SIG-M5 (cell line): ENCODE measurements at regions not wholly inside any gene's neighbourhood (a gene's known extent, or its start where the extent isn't known, plus 50 kb on each side); places are given as distances from the start of the nearest gene placed in this dataset.
"Not testable (repeated sequence)": the region's sequence is repeated elsewhere in the genome, so short reads cannot be mapped to it uniquely, and the experiment has no call there.

ENCODE experiments used
- DNase-seq: peaks from one replicate; lab custom pipeline; 2025; lab: John Stamatoyannopoulos, UW

DNA sequence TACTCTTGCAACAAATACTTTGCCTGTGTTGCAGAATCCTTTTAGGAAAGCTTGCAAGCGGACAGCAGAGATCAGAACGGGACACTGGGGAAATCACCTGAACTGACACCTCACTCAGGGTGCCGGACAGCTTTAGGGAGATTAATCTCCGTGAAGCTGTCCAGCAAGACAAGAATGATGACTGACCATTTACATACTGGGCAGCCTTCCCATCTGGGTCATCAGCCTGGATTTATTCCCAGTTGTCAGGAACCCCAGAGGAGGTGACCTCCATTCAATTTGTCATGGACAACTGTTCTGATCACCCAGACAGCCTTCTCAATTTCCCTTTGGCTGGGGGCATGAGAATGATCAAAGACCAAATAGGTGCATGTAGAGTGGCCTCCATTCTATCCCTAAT is 93.0 kb upstream of the EGFL6 start:
- no peak for DNase-seq

DNA sequence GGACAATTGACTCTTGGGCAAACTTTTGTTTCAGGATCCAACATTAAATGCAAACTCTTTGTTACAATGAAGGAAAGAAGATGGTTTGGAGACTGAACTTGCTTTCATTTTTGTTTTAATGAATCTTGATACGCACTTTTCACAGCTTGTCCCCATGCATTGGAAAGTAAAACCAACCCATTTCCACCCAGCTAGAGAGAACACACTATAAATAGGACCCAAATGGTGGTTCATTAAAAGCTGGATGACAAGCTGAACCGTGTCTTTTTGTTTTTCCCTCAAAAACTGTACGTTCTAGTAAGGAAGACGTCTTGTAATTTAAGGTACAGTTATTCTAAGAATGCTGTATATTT is 95.3 kb upstream of the EGFL6 start:
- DNase-seq = no peak

DNA sequence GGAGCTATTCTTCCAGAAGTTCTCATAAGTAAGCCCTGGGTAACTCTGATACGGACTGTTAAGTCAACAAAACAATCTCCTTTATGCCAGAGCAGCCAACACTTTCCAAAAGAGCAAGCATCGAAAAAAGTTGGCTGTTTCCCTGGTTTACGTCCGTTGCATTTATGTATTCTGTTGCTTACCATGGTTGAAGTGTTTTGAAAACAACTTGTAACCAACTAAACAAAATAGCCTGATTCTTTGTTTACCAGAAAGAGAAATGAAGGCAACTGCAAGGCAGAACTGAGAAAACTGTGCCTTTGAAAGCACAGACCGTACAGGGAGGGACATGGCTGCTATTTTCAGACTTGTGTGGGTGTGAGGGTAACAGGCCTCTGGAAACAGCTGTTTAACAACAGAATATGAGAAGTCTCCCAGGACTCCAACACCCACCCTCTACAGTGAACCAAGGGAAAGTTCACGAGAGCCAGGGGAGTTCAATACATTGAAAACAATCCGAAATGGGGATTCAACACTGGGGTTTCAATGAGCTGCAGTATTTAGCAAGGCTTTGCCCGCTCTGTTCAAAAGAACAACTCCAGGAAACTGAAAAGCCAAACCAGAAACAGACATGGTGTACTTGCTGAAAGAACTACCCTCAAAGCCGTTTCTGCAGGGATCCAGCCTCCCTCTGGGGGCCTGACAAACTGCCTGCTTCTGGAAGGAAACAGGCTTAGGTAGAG is 95.8 kb upstream of the EGFL6 start:
- DNase-seq = no peak

DNA sequence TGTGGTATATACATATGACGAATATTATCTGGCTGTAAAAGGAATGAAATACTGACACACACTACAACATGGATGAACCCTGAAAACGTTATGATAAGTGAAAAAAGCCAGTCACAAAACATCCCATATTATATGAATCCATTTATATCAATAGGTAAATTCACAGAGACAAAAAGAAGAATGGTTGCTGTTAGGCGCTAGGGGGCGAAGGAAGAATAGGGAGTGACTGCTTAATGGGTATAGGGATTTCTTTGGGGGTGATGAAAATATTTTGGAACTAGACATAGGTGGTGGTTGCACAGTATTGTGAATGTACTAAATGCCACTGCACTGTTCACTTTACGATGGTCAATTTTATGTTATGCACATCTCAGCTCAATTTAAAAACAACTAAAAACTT is 96.4 kb upstream of the EGFL6 start:
- no peak for DNase-seq

DNA sequence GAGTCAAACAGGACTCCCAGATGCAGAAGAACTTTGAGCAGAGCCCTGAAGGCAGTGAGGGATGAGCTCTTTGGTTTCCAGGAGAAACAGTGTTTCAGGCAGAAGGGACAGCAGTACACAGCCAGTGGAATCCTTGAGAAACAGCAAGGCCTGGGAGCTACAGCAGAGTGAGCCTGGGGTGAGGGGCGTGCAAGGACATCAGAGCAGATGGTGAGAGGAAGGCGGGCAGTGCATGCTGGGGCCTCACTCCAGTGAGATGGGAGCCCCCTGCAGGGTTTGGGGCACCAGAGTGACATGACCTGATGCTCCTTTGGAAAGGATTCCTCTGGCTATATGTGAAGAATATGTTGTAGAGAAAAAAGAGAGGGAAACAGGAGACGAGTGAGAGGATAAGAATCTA is 98.1 kb upstream of the EGFL6 start:
- DNase-seq = no peak

DNA sequence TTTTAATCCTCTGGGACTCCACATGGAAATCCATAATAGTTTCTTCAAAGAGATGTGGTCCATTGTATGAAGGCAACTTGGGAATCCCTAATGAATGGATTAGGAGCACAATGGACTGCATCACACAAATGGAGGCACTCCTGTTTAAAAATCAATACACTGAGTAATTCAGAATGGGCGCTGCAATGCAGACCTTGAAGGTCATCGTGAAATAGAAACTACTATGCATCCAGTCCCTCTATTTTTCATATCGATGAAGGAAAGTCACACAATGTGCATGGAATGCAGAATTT is 98.8 kb upstream of the EGFL6 start:
- no peak for DNase-seq

DNA sequence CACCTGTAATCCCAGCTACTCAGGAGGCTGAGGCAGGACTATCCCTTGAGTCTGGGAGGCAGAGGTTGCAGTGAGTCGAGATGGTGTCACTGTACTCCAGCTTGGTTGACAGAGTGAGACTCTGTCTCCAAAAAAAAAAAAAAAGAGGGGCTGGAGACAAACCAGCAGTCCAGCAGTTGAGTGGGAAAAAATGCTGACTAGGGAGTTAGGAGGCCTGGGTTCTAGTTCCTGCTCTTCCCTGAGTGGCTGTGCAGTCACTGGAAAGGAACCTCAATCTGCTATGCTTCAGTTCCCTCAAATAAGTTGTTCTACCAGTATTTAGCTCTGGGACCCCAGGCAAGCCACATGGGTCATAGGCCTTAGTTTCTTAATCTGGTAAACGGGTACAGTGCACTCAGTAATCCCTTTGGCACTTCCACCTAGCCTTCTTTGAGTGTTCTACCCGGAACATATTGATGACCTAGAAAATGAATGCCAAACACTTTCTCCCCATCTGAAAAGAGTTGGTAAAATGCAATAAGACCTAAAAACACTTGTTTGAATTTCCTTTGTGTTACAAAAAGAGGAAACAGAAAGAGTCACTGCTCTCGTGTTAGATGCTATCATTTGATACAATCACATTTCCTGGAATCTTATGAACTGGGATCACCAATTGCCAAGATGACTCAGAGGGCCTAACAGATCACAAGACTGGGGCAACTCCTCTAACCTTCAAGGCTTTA is 99.3 kb upstream of the EGFL6 start:
- DNase-seq = no peak

DNA sequence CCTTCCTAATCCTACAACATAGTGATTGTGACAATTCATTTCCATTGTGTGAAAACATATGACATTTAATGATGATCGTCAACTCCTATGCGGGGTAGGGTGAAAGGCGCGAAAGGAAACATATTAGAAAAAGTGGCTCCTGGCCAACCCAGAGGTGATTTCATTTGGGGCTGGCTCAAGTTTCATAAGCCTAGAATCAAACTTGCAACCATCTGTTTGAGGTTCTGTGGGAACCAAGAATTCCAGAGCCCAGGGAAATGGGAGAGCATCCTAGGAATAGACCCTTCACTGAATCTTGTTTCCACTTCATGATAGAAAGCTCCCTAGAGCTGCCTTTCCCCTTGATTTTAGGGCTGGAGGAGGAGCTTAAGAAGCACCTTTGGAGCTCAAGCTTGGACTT is 101.3 kb upstream of the EGFL6 start:
- DNase-seq = no peak

DNA sequence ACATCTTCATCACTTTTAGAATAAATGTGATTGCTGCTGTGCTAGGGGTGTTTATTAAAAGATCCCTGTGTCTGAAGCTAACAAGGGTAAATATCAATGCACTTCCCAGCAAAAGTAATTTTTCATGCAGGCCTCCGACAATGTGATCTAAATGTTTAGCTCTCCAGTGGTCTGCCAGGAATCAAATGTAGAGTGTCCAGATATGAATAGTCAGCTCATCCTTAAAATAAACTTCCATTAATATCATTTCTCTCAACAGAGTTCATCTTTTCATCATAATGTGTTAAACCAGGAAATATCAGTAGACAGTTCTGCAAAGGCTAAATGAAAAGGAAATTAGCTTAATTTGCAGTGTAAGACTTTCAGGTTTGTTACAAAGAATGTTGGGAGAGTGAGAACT is 102.2 kb upstream of the EGFL6 start:
- DNase-seq = no peak

DNA sequence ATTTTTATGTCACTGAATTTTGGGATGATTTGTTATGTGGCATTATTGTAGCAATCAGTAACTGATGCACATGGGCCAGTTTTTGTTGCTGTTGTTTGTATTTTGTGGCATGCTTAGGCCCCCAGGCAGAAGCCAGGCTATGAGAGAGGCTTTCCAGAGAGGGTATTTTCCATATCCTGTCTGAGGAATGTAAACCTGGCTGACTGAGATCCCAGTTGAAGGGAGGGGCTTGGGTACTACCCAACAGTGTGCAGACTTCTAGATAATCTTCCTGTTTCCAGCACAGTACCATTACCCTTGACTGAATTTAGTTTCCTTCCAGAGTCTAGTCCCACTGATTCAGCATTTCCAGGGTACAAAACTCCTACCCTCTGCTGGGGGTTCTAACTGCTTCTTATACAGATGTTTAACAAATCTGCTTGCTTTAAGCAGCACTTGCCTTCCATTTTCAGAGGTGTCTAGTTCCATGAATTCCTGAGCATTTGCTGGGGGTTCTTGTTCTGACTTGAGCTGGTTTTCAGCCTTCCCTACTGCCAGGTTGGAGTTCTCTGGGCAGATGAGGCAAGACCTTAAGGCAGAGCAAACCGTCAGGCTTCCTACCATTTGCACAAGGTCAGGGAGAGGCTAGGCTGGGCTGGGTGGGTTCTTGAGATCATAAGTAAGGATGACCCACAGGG is 104.7 kb upstream of the EGFL6 start:
- no peak for DNase-seq

DNA sequence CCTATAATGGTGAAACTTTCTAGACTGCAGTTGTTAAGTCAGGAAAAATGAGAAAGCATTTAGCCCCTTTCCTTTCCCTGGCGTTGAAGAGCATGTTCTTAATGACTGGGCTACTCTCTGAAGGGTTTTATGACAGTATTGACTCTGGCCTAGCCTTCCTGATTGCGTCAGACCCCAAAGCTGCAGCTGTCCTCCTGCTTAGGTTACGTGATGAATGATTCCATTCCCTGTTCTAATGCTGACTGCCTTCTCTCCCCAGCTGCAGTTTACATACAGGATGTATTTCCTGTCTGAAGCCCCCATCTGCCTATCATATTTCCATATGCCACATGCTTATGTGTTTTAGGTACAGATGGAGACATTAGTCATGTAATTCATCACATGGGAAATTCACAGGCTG is 105.8 kb upstream of the EGFL6 start:
- no peak for DNase-seq

DNA sequence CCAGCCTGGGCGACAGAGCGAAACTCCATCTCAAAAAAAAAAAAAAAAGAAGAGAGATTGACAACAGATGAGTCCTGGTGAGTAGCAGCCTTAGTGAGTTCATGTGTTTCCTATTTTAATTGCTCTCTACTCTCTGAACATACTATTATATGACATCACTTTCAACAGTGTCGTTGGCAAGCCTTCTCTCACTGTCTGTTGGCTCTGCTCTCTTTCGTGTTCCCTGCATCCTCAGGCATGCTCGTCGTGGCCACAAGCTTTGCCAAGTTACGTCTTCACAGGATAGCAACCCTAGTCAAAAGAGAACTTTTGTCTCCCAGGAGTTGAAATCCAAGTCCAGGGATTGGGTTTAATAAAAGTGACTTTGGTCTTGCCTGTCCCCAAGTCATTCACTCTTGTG is 117.1 kb upstream of the EGFL6 start:
- no peak for DNase-seq

DNA sequence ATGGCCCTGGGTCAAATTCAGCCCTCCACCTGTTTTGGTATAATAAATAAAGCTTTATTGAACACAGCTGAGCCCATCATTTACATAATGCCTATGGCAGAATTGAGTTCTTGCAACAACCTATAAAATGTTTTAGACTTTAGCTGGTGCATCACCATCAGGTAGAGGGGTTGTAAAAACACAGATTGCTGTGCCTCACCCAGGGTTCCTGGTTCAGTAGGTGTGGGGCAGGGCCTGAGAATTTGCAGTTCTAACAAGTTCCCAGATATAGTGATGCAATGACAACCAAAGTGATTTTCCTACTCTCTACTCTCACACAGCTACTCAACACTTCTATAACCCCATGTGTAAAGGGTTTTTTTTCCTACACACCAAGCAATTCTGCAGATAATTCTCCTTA is 120.0 kb upstream of the EGFL6 start:
- no peak for DNase-seq

DNA sequence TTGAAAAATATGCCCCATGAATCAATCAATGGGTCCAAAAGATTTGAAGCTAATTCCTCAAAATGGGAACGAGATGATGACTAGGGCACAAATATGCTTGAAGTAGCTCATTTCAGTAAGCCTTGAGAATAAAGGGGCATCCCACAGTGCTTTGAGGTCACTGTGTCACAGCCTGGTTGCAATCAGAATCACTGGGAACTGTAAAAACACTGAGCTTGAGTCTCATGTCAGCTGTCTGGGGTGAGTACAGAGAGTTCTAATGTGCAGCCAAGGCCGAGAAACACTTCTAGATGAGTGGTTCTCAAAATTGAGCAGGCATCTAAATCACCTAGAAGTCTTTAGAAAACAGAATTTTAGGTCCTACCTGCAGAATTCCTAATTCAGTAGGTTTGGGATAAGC is 120.5 kb upstream of the EGFL6 start:
- no peak for DNase-seq

DNA sequence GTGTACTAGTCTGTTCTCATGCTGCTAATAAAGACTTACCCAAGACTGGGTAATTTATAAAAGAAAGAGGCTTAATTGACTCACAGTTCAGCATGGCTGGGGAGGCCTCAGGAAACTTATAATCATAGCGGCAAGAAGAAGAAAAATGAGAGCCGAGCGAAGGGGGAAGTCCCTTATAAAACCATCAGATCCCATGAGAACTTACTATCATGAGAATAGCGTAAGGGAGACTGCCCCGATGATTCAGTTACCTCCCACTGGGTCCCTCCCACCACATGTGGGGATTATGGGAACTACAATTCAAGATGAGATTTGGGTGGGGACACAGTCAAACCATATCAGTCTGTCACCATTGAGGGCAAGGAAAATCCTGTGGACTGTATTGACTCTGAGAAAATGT is 121.8 kb upstream of the ATXN3L start:
- DNase-seq = not testable (repeated sequence)

DNA sequence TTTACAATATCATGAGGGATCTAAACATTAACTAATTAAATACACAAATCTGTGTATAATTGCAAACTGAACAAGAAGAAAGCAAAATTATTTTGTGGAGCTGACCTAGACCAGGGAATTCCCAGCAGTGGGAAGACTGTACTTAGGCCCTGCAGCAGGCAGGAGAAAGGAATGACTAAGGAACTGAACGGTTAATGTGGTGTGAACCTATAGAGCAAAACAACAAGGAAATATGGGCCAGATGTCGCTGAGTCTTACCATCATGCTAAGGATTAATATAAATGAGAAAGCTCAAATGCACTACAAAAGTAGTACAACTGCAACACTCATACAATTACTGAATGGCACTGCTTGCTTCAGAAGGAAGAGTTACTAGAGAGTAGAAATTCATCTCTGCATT is 120.3 kb upstream of the ATXN3L start:
- no peak for DNase-seq

DNA sequence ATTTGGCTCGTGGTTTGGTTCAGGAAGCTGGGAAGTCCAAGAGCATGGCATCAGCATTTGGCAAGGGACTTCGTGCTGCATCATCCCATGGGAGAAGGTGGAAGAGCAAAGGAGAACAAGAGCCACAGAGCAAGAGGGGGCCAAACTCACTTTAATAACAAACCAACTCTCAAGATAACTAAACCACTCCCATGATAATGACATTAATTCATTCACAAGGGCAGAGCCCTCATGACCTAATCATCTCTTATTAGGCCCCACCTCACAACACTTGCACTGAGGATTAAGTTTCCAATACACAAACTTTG is 113.4 kb upstream of the ATXN3L start:
- DNase-seq = no peak

DNA sequence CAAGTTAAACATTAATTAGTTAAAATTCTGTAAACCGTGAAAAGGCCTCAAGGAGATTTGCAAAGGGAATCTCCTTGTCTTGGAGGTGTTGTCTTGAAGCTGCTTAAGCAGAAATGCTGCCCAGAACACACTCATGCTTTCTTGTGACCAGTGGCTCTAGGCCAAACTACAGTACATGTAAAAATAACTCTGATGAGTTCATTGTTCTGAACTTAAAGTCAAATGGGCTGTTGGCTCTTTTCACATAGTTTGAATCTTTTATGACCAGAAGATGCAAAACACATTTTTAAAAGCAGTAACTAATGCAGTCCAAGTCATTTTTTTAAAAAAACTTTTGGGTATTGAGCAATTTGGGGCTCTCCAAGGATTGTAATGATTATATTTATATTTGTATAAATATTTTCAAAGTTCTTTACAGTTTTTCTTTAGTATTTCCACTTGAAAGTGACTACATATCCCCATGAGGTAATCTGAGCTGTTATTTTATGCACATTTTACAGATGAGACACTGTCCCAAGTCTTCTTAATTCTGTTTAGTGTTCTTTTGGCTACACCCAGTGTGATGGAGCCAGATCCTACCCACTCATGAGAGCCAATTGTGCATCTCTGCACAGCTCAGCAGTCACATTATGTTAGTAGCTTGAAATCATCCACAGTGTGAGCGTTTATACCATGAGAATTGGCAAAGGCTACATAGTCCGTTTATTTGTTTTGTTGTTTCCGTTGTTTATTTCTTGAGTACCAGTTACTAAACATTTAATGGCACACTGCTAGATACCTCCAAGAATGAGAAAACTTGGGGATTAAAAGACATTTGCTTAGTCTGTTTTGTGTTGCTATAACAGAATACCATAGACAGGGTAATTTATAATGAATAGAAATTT is 112.8 kb upstream of the ATXN3L start:
- DNase-seq = no peak

DNA sequence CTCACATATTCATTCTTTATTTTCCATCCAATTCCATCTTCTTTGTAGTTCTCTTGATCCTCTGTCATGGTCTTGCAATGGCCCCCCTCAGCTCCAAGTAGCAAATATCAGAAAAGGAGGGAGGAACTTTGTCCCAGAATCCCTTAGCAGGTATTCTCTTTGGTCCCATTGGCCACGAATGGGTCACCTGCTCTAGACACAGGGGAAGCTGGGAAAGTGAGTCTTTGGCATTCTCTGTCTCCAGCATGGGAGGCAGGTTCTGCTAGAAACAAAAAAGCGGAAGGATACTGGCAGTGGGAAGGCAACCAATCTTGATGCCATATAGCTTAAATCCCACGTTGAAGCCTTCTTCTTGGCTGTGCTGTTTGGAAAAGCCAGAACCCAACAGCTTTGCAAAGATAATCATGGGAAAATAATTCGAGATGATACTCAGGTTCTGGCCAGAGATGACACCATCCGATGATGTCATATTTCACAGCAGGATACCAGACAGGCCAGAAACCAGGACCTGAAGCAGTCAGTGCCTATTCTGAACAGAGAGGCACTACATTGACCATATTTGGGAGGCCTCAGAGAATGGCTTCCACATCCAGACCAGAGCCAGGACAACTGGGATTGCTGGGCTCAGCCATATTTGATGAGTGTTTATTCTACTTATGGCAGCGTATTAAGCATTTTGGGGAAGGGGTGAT is 110.4 kb upstream of the ATXN3L start:
- no peak for DNase-seq

DNA sequence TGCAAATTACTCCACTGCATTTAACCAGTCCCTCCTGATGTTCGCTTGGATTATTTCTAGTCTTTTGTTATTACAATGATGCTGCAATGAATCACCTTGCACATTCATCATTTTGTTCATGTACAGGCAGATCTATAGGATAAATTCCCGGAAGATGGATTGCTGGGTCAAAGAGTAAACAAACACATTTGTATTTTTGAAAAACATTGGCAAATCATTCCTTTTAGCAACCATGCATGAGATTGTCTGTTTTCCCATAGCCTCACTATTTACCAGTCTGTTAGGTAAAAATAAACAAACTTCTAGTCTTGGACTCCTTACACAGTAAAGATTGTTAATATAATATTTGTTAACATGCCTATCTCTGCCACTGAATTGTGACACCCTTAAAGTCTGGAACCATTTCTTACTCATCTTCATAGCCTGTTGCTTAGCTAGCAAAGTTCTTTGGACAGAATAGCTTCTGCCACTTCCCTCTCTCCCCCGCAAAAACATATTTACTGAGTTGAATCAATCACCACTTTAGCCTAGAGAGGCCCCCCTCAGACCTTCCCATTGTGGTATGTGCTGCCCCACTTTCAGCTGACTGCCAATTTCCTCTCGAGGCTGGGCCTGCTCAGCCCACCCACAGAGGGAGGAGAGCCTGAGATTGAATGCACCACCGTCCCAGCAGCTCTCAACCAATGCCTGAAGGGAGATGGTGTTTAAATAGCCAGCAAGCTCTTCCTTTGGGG is 108.4 kb upstream of the ATXN3L start:
- no peak for DNase-seq

DNA sequence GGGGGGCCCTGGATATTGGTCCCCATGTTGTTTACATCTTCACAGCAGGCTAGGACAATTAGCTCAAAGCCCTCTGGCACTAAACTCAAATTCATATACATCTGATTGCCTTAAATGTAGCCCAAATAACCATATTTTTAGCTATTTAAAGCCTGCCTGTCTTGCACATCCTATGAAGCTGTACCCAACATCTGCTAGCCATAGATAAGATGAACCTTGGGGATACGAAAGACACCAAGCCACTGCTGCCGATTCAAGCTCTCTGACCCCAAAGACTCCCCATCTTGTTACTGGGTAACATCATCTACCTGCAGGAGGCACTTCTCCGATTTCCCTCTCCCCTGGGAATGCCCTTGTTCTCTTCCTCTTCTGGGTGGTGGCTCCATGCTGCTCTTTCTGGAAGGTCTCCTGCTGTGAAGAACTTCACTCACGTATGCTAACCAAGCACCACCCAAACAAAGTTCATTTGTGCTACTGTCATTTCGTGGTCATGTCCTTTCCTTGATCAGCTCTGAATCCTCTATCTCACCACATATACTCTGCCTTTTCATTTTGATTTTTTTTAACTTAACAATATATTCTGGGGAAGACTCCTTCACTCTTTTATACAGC is 107.7 kb upstream of the ATXN3L start:
- no peak for DNase-seq
